T1000 (cell line): ENCODE measurements at regions not wholly inside any gene's neighbourhood (a gene's known extent, or its start where the extent isn't known, plus 50 kb on each side); places are given as distances from the start of the nearest gene placed in this dataset.
"Not testable (repeated sequence)": the region's sequence is repeated elsewhere in the genome, so short reads cannot be mapped to it uniquely, and the experiment has no call there.

Source experiments
- DNase-seq: peaks from one replicate; lab custom pipeline; 2025; ENCODE audit warnings: mixed read lengths; lab: John Stamatoyannopoulos, UW

GRCh38 chr5:162990063-162990462 lies 447.3 kb upstream of the CCNG1 start:
- no peak for DNase-seq

GRCh38 chr5:162990856-162991497 lies 446.4 kb upstream of the CCNG1 start:
- DNase-seq: no peak

GRCh38 chr5:162995568-162995967 lies 441.8 kb upstream of the CCNG1 start:
- no peak for DNase-seq

- DNase-seq: no peak
These were observed 441.3 kb upstream of the CCNG1 start for GRCh38 chr5:162996053-162996452.

- no peak for DNase-seq
These were observed 431.4 kb upstream of the CCNG1 start for GRCh38 chr5:163005949-163006348.

GRCh38 chr5:163022582-163023128 lies 414.7 kb upstream of the CCNG1 start:
- DNase-seq: no peak

- DNase-seq: no peak
These were observed 413.5 kb upstream of the CCNG1 start for GRCh38 chr5:163023846-163024245.

- DNase-seq: no peak
These were observed 412.5 kb upstream of the CCNG1 start for GRCh38 chr5:163024936-163025335.

GRCh38 chr5:163033656-163034055 lies 403.7 kb upstream of the CCNG1 start:
- no peak for DNase-seq

- no peak for DNase-seq
These were observed 396.1 kb upstream of the CCNG1 start for GRCh38 chr5:163041254-163041653.

- no peak for DNase-seq
These were observed 357.8 kb upstream of the CCNG1 start for GRCh38 chr5:163079618-163080017.

- no peak for DNase-seq
These were observed 348.2 kb upstream of the CCNG1 start for GRCh38 chr5:163089230-163089629.

GRCh38 chr5:163089926-163090325 lies 347.5 kb upstream of the CCNG1 start:
- DNase-seq: no peak

- no peak for DNase-seq
These were observed 342.8 kb upstream of the CCNG1 start for GRCh38 chr5:163094492-163095180.

- no peak for DNase-seq
These were observed 332.9 kb upstream of the CCNG1 start for GRCh38 chr5:163104464-163104863.

GRCh38 chr5:163105456-163105855 lies 331.9 kb upstream of the CCNG1 start:
- no peak for DNase-seq

- DNase-seq: no peak
These were observed 331.3 kb upstream of the CCNG1 start for GRCh38 chr5:163106098-163106497.

- DNase-seq: no peak
These were observed 329.0 kb upstream of the CCNG1 start for GRCh38 chr5:163108351-163108750.

GRCh38 chr5:163115011-163115410 lies 322.4 kb upstream of the CCNG1 start:
- no peak for DNase-seq

GRCh38 chr5:163116618-163117017 lies 320.8 kb upstream of the CCNG1 start:
- DNase-seq: not testable (repeated sequence)

GRCh38 chr5:163134061-163134460 lies 303.3 kb upstream of the CCNG1 start:
- DNase-seq: no peak

GRCh38 chr5:163135849-163136248 lies 301.5 kb upstream of the CCNG1 start:
- no peak for DNase-seq

GRCh38 chr5:163161512-163161911 lies 275.9 kb upstream of the CCNG1 start:
- DNase-seq: no peak

GRCh38 chr5:163162645-163163044 lies 274.8 kb upstream of the CCNG1 start:
- no peak for DNase-seq
